ENCODE measurements at regions not wholly inside any gene's neighbourhood (a gene's known extent, or its start where the extent isn't known, plus 50 kb on each side); places are given as distances from the start of the nearest gene placed in this dataset.

DNA sequence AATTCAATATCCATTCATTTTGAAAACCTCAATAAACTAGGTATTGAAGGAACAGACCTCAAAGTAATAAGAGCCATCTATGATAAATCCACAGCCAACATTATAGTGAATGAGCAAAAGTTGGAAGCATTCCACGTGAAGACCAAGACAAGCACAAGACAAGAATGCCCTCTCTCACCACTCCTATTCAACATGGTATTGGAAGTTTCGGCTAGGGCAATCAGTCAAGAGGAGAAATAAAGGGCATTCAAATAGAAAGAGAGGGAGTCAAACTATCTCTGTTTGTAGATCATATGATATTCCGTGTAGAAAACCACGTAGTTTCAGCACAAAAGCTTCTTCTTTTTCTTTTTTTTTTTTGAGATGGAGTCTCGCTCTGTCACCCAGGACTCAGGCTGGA, 550.3 kb downstream of the FSCB start:
- DNase-seq: no peak

DNA sequence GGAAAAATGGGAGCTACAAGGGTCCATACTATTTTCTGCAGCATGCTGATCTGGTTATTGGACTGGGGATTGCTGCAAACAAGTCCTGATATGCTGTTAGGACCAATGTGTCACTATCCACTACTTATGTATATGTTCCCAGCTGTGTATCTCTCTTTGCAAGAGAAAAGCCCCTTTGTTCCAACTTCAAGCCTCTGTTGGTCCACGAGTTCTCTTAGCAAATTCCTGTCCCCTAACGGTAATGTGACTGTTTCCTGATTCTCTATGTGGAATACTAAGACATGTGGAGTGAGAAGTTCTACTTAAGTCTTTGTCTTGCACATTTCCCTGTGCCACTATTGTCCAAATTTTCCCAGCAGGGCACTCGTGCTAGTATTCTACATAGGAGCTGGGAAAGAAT, 557.7 kb downstream of the FSCB start:
- no peak for DNase-seq

DNA sequence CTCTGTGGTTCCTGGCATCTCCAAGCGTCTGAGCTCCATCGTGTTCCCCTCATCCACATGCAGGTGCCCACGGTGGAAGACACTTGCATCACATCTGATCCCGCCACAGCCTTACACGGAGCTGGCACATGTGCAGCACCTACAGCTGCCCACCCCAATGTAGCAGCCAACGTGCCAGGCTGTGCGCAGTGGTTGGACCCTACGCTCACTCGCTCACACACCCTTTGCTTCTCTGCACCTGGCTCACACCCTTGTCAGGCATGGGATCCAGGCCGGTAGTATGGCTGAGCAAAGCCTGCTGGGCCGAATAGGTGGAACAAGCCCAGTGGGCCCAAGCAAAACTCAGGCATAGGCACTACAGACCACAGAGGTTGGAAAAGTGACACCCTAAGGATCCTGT, 567.2 kb downstream of the FSCB start:
- DNase-seq: no peak

DNA sequence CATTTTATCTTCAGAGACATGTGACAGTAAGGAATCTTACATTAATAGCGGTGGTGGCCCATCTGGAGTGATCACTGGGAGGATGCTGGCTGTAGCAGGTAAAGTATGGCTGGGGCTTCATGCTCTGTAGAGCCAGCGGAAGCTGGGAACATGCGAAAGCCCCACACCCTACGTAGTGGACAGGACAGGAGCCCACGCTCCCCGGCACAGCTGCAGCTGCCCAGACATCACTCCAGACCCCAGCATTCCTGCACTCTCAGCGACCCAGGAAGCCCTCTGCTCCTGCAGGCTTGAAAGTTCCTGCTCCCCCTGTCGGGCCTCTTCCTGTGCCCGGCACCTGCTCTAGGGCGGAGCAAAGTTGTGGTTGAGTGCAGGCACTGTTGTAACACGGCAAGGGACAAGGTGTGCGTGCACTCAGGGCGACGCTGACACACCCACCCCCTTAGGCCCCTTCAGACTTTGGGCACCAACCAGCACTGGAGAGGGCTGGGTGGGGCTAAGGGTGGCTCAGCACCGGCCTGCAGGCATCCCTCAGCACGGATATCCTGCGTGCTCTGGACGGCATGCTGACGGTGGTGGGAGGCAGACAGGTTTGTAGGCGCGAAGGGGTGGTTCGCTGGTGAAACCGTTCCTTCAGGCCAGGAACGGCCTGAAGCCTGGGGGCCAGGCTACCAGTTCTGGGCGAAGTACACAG, 568.3 kb downstream of the FSCB start:
- no peak for DNase-seq

DNA sequence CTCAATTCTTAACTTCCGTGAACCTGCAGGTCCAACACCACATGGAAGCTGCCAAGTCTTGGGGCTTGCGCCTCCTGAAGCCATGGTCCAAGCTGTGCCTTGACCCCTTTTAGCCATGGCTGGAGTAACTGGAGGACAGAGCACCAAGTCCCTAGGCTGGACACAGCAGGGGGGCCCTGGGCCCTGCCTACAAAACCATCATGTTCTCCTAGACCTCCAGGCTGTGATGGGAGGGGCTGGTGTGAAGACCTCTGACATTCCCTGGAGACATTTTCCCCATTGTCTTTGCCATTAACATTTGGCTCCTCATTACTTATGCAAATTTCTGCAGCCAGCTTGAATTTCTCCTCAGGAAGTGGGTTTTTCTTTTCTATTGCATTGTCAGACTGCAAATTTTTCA, 570.1 kb downstream of the FSCB start:
- no peak for DNase-seq

DNA sequence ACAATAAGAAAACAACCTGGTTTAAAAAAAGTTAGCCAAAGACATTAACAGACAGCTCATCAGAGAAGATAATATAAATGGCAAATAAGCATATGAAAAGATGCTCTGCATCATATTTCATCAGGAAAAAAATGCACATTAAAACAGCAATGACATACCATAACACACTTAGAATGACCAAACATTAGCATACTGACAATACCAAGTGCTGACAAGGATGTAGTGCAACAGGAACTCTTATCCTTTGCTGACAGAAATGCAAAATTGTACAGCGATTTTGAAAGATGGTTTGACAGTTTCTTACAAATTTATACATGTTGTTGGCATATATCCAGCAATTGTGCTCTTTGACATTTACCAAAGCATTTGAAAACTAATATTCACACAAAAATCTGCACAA, 573.0 kb downstream of the FSCB start:
- DNase-seq: no peak

DNA sequence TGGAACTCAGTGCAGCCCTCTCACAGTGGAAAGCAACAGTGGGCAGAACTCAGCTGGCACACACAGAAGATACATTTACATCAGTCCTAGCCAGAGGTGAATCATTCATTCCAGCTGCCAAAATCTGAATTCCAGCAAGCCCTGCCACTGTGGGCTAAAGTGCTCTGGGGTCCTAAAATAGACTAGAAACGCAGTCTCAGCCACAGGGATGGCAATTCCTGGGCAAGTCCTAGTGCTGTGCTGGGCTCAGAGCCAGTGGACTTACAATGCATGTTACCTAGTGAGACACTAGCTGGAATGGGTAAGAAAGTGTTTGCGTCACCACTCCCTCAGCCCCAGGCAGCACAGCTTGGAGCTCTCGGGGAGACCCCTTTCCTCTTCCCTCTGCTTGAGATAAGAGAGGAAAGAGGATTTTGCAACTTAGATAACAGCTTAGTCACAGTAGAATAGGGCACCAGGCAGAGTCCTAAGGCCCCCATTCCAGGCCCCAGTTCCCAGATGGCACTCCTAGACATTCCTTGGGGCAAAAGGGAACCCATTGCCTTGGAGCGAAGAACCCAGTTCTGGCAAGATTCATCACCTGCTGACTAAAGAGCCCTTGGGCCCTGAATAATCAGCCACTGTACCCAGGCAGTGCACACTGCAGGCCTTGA, 592.9 kb downstream of the FSCB start:
- DNase-seq: no peak

DNA sequence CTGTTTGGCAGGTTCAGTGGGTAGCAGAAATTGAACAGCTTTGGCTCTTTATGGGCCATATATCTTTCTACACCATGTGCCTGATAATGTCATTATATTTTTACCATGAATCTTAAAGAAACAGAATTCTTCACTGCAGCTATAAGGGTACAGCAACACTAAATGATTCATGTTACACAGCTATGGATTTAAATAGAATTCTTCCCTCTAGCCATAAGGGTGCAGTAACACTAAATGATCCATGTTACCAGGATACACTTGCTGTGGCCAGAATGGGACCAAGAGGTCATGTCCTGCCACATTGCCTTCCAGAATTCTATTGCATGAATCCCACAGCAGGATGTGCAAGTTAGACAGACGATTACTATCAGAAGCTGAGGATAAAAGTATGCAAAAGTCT, 603.9 kb downstream of the FSCB start:
- DNase-seq: no peak

DNA sequence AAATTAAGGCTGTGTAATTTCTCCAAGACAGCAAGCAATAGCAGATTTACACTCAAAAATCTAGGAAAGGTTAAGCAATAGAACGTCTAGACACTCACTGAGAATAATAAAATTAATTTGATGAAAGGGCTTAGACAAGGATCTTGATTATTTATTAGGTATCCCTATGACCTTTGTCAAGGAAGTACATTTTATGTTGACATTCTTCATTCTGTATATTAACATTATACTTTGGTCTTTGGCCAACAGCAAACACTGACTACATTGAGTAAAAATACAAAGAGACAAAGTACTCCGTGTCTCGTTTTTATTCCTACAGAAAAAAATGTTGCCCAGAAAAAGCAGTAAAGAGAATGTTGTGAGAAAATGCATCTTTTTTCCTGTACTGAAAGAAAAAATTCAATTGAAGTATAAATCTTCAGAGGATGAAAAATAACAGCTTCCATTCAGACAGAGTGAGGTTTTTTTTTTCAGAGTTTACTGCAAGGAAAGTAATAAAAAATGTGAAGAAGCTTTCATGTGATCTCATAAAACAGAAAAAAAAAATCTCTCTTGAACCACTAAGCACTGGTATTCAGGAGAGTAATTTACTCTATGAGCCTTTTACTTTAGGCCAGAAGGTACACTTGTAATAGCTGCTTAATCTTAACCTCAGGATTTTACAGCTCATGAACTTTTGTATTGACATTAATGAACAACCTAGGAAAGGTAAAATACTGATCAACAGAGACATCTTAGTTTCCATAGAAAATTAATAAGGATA, 605.0 kb downstream of the FSCB start:
- DNase-seq: no peak

DNA sequence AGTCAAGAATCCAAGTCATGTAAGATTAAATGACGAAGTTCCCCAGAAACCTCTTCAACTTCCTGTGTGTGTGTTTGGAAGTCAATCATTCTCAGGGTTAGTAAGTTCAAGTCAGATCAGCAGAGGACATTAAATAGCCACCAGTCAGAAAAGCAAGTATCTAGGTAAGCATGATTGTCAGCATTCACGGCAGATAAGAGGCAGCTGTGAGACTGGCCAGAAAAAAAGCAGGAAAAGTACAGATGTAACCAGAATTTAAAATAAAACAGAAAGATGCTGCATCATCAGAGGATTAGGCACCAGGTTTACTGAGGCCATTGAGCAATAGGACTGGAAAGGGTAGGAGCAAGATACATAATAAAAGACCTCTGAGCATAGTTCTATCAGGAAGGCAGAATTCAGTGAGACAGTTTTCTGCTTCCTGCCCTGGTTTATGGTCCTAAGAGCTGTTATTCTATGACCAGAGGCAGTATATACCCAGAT, 606.9 kb downstream of the FSCB start:
- no peak for DNase-seq

DNA sequence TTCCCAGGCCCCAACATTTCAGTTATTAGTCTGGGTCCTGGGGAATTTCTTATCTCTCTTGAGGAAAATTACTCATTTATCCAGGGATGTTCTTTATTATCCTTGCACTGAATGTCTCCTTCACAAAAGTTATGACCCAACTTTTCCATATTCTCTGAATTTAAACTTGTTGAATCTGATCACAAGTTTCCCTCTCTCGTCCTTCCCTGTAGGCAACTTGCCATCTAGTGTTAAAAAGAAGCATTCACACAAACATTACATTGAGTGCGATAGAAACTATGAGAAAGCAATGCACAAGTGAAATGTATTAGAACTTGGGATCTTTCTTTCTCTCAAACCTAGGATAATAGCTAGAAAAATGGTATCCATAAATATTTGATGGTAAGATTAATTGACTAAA, 608.4 kb downstream of the FSCB start:
- no peak for DNase-seq

DNA sequence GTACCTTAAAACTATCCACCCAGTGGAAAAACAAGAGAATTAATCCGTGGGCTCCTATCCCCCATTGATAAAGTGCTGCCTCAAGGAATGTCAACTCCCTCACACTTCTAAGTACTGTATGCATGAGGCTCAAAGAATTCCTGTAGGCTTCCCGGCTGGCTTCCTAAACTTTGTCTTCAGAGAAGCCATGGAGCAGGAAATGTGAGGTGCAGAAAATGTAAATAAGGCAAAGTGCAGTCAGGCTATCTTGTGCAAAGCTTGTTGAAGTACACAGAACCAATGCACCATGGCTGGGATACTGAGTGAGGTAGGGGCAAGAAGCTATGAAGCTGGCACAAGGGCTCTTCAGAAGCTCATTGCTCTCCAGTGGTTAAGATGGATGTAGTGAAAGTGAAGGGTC, 611.0 kb downstream of the FSCB start:
- no peak for DNase-seq

DNA sequence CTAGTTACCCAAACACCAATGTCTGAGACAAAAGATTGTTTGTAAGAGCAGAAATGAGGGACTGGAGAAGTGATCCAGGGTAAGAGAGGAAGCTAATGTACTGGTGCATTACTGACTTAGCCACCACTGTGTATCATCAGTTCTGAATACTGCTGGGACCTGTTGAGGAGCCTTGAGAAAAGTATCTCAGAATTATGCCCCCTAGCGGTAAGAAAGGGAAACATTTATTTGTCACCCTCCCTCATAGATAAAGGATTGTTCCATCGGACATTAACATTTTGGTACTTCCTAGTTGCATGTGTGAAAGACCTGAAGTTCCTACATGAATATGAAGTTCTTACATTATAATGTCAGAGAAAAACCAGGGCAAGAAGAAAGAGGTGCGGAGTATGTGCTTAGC, 612.5 kb downstream of the FSCB start:
- no peak for DNase-seq

DNA sequence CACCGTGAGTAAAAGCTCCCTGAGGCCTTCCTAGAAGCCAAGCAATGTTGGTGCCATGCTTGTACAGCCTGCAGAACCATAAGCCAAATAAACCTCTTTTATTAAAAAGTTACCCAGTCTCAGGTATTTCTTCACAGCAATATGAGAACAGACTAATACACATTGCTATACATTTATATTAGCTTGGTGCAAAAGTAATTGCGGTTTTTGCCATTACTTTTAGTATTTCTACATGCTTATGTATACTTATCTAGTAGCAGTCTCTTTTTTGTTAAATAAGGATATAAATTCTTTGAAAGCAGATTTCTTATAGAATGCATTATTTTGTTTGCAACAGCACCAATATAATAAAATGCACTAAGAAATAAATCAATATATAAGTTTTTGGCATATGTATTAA, 619.6 kb downstream of the FSCB start:
- DNase-seq: no peak

DNA sequence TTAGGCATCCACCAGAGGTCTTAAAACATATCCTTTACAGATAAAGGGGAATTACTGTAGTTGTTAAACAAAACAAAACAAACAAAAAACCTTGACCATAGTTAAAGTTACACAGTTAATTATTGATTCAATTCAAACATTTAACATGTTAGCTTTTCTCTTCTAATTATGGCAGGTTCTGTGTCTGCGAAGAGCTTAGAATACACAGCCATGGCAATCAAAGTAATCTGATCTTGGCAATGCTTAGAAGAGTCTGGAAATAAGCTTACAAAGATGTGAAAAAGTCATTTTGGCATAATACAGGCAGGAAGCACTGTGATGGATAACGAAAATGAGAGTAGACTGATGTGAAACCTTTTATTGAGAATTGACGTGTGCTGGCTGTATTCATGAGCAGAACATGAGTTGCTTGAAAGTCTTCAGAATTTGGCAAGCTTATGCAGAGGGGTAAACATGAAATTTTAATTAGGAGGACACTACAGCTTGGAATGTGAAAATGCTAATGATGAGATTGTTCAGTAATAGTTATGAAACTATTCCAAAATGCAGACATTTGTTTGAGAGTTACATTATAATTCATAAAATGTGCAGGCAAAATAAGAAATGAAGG, 629.6 kb downstream of the FSCB start:
- no peak for DNase-seq

DNA sequence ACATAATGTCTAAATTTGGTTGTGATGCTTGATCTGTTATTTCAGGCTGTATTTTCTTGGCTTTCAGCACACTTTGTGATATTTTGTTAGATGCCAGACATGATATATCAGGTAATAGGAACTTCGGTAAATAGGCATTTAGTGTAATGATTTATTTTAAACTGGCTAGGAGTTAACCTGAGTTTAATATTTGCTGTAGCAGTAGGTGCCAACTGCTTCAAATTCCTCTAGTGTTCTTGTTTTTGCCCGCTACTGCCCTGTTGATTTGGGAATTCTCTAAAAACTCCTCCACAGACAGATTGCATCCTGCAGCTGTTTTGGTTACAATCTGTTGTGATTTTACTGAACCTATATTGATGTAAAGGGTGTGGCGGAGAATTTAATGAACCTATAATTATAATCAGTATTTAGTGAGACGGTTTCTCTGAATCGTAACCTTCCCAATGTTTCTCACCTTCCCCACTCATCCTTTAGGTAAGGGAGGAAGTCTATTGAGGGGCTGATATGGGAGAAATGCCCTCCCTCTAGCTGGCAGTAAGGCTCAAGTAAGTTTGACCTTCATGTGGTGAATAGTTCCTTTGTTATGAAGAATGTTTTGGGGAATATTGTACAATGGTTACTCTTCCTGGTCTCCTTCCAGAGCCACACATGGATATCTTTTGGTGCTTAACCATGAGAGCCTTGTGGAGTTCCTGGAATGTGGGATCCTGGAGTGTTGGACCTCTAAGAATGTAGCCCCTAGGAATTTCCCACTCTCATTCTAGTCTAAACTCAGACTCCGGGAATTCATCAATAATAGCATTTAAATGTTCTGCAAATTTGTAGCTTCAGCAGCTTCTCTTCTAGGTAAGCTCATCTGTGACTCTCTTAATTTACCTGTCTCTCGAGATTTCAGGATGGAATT, 634.1 kb downstream of the FSCB start:
- no peak for DNase-seq

DNA sequence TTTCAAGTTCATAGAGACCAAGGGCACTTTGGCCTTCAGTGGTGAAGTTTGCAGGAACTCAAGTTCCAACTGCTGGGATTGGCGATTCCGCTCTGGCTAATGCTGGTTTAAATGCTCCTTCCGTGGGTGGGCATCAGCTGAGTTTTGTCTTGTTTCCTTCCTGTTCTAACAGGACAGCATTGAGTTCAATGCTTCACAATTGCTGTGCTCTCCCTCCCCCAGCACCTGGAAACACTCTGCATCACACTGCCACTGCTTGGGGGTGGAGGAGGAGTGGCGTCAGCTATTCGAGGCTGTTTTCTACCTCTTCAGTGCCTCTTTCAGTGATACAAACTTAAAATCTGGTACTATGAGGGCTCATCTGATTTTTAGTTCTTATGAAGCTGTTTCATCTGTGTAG, 634.9 kb downstream of the FSCB start:
- no peak for DNase-seq

DNA sequence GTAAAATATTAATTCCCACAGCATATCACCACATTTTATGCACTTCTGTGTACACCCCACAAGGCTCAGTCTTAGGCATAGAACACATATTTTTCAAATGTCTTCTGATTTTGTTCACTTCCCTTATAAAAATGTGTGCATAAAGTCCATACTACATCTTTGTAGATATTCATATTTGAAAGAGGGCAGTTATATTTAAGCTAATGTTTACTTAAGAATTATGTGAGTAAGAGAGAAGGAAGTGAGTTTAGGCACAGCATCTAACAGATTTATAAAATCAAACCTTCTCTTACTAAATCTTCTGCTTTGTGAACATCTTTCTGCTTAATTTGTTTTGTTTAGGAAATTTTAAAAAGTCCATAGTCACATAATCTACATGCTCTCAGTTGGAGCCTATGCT, 648.1 kb downstream of the FSCB start:
- DNase-seq: no peak

DNA sequence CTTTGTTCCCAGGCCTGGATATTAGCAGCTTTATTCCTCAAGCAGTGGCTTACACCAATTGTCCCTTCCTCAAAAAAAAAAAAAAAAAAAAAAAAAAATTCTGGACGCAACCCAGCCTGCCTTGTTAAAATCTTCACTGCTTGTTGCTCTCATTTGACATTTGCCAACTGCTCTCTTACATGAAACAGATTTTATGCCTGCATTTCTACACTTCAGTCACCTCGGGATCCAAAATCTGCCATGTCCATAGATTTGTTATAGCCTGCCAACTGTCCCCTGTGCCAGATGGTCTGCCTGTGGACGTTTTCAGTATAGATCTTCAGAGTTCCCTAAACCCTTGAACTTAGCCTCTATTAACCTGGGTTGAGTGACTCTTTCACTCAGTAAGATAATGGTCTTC, 651.5 kb downstream of the FSCB start:
- peak; percentile 79 for DNase-seq

DNA sequence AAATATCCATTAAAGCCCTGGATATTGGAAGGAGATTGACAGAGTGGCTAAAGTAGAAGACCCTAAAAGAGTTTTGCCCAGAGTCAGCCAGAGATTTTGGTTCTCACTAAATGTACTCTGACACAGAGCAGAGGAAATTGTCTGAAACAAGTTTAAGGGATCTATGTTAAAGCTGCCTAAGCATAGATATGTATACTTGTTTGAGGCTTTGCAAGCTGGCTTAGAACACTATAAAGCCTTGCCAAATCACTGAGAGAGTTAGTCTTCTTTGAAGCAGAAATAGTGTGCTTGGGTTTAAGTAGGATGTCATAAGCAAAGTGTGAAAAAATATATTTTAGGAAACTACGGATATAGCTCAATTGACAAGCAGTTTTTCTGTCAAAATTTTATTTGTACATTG, 653.5 kb downstream of the FSCB start:
- DNase-seq: no peak

DNA sequence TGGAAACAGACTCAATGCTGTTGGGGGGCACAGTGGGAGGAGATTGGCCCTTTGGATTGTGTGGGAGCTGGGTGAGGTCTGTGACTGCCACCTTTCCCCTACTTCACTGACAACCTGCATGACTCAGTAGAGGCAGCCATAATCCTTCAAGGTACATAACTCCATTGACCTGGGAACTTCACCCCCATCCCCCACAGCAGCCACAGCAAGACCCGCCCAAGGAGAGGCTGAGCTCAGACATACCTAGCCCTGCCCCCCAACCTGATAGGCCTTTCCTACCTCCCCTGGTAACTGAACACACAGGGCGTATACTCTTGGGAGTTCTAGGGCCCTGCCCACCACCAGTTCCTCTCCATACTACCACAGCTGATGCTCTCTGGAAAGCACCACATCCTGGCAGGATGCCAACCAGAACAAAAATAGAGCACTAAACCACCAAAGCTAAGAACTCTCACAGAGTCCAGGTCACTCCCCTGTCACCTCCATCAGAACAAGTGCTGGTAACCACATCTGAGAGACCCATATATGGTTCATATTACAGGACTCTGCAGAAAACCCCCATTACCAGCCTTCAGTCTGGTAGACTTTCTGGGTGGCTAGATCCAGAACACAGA, 703.9 kb downstream of the FSCB start:
- DNase-seq: no peak

DNA sequence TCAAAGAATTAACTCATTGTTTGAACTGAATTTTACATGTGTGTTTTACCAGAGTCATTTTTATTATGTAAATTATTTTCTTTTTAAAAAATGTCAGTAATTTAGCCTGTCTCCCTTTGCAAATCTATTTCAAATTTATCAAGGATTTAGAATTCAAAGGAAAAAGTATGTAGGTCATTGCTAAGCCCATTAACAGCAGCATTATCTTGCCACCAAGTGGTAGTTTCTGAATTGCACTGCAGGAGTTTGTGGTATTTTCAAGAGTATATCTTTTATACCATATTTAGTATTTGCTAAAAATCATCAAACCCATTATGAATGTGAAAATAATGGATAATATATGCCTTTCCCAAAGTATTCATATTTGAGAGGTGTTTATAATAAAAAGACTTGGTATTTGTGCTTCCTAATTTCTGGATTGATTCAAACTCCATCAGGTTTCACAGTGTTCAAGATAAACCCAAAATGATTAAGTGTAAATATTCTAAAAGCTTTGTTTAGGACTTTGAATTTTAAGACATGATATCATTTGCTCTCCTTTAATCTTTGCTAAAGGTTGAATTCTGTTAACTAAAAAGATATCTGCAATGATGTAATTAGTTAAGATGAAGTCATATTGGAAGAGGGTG, 711.4 kb downstream of the FSCB start:
- DNase-seq: peak; percentile 45

All from NCI-H524 treated with DMSO at 0.1 percent for 48 hours (cell line).